GM21717 (cell line): ENCODE measurements at regions not wholly inside any gene's neighbourhood (a gene's known extent, or its start where the extent isn't known, plus 50 kb on each side); places are given as distances from the start of the nearest gene placed in this dataset.
A peak's percentile ranks its signal among the peaks of the same experiment; 100 is the strongest.
"Not testable (repeated sequence)": the region's sequence is repeated elsewhere in the genome, so short reads cannot be mapped to it uniquely, and the experiment has no call there.

Experiments used
- ATAC-seq: cut with Tn5 transposase; IDR thresholded peaks from one replicate; pipeline ENCODE4 v1.9.1; 2021; ENCODE audit warnings: mild to moderate bottlenecking, moderate library complexity; ENCODE audit not compliant: unreplicated experiment

DNA sequence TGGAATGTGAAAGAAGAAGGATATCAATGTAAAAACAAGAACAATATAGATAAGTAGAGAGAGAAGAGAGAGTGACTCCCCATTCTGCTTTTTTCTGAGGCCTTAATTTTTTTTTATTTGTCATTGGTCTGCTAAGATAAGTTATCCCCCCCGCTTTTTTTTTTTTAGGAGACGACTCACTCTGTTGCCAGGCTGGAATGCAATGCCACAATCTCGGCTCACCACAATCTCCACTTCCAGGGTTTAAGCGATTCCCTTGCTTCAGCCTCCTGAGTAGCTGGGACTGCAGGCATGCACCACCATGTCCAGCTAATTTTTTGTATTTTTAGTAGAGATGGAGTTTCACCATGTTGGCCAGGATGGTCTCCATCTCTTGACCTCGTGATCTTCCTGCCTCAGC lies 677.0 kb downstream of the MAFB start:
- not testable (repeated sequence) for ATAC-seq

DNA sequence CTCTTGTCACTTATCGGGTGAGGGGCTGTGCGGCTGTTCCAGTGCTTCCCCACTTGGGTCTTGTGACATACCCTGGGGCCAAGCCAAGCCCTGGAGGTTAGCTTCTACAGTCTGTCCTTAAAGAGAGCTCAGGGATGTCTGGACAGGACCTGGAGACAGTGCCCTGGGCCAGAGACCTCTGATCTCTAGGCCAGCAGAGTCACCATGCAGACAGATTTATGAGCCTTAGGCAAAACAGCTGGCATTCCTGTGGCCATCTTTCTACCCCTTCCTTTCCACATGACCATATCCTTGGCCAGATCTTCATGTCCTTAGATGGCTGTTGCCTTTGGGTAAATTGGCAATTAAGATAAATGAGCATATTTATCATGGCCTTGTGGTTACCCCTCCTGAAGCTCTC lies 678.6 kb downstream of the MAFB start:
- no peak for ATAC-seq

DNA sequence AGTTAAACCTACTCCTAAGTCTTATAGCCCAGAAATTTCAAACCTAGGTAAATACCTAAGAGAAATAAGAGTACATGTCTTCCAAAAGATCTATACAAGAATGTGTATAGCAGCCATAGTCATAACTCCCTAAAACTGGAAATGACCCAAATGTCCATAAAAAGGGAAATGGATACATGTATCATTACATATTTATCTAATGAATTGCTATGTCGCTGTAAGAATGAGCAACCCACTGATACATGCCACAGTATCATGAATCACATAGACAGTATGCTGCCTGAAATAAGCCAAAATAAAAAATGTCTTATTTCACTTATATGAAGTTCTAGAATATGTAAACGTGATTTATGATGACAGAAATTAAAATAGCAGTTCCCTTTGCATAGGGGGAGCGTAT lies 679.5 kb downstream of the MAFB start:
- ATAC-seq, result no peak

DNA sequence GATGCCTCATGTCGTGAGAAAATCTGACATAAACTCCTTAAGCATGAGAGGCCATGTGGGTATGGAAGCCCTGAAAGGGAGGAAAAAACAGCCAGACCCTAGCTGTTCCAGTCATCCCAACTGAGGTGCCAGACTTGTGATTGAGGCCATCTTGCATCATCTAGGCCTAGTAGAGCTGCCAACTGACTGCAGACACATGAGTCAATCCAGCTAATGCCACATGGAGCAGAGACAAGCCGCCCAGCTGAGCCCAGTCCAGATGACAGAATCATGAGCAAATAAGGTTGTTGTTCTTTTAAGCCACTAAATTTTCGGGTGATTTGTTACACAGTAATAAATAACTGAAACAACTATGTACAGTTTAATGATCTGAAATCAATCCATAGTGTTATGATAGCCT lies 680.9 kb downstream of the MAFB start:
- ATAC-seq, result no peak

DNA sequence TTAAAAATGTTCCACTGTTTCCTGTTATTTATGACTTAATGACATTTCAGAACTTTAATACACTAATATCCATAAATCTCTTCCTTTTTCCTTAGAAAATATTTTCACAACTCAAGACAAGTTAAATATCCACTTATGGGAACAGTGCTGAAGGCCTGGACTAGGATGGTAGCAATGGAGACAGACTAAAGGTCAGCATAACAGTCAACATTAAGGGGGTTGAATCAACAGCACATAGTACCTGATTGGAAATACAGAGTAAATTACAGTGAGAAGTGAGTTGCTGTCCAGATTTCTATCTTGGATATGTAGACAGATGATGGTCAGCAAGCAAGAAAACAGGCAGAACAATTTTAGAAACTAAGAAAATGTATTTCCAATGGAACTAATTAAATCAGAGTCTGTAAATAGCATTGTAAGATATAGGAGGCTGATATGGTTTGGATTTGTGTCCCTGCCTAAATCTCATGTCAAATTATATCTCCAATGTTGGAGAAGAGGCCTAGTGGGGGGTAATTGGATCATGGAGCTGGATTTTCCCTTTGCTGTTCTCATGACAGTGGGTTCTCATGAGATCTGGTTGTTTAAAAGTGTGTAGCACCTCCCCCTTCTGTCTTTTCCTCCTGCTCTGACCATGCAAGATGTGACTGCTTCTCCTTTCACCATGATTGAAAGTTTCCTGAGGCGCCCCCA lies 682.7 kb downstream of the MAFB start:
- ATAC-seq, result no peak

DNA sequence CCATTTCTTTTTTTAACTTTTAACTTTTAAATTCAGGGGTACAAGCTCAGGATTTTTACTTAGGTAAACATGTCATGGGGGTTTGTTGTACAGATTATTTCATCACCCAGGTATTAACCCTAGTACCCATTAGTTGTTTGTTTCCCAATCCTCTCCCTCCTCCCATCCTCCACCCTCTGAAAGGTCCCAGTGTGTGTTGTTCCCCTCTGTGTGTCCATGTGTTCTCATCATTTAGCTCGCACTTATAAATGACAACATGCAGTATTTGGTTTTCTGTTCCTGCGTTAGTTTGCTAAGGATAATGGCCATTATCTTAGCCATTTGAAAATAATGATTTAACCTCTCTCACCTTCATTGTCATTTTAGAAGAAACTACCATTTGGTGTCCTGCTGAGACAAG lies 684.9 kb downstream of the MAFB start:
- not testable (repeated sequence) for ATAC-seq

DNA sequence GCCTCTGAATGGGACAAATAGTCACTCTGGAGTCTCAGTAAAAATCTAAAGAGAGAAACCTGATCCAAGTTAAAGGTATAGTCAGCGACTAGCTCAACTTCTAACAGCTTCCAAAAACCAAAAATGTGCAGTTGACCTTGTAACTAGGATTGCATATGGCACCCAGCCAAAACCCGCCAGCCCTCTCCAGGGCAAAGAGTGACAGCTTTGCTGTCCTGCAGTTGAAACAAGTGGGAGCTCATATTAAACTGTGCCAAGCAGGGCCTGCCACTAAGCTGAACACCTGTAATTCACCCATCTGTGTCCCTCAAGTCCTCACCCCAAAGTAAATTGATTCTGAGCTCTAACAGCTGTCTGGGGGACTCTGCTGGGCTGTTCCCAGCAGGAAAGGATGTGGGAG lies 695.3 kb downstream of the MAFB start:
- ATAC-seq, result no peak

DNA sequence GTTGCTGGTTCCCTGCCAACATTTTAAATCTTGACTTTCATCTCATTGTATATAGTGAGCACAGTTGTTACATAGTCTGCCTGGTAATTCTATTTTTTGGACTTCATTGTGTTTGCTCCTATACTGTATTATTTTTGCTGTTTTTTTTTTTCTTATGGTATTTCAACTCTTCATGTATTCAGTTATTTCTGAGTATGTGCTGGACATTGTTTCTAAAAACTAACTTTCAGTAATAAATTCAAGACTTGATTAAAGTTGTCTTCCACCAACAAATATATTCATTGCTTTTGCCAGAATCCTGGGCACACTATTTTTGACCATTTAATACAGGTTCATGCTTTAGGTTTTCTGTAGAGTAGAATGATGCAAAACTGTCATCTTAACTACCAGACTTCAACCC lies 698.3 kb downstream of the MAFB start:
- ATAC-seq, result no peak

DNA sequence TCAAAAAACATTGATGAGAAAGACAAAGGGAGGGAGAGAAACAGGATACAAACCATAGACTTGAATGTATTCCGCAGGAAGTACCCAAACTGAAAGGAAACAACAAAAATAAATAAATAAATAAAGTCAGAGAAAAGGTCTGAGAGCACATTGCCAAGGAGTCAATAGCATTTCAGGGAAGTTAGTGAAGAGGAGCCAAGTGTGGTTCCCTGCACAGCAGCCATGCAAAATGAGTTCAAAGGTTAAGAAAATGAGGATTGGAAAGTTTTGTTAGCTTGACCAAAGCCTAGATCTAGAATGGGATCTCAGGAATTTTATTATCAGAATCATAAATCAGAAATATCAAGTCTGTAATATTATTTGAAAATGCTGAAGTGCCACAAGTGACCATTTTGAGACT lies 700.0 kb downstream of the MAFB start:
- ATAC-seq, result no peak

DNA sequence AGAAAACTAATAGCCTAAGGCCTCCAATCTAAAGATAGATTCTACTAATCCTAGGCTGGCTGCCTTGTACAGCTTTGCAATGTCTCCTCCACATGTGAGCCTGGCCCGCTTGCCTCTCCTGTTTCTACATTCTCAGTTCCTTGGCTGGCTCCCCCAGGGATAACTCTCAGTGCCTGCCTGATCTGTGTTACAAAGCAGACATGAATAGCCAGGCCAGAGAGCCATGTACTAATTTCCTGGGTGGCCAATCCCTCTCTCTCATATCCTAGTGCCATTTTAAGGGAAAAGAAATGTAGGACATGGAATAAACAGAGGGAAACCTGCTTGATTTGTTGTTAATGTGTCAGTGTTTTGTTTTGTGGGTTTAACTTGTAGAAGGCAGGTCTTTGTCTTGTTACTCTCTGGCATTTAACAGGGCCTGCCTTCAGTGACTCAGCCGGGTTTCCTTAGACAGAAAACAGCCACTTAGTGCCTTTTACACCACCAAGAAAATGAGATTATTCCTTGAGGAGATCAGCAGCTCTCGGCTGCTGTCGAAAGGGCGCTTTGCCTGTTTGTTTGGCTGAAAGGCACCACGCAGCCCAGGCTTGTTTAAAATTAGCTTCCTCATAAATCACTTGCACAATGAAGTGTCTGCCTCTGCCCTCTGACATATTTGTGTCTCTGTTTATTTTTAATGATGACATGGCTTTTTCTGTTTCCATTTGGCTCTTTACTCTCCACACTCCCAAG lies 702.7 kb downstream of the MAFB start:
- ATAC-seq, result no peak

DNA sequence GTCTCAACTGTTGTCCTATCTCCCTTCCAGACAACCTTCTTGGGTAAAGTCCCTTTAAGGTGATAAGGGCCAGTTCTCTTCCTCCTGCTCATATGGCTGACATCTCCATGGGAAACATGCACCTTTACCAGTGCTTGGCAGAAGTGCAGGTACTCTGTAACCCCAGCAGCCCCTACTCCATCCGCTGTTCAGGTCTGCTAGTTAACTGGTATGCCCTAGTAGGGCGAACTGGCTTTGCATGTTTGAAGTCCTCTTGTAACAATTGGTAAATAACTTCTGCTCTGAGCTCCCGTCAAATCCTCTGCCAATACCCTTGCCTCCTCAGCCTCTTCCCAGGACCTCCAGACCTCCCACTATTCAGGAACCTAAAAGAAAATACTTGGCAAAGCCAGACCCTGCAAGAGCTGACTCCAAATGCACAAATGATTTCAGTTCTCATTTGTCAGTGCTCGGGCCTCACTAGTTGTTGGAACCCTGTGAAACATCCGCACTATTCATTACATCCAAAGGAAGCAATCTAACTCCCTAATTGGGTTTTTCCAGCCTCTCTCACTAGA lies 703.7 kb downstream of the MAFB start:
- no peak for ATAC-seq

DNA sequence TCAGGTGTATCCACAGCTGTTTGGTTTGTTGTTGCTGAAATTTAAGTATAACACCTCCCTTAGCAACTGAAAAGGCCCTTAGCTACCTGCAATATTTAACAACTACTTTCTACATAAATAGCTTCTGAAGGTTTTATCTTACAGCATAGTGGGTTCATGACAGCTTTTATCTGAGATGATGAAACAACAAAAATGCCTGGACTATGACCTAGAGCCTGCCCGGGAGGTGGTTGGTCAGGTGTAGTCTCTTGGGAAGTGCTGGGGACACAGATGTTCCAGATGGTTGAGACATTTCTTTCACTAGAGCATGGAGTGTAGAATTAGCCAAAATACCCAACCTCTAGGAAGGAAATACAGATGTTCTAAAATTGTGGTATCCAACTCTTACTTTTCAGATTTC lies 705.4 kb downstream of the MAFB start:
- no peak for ATAC-seq

DNA sequence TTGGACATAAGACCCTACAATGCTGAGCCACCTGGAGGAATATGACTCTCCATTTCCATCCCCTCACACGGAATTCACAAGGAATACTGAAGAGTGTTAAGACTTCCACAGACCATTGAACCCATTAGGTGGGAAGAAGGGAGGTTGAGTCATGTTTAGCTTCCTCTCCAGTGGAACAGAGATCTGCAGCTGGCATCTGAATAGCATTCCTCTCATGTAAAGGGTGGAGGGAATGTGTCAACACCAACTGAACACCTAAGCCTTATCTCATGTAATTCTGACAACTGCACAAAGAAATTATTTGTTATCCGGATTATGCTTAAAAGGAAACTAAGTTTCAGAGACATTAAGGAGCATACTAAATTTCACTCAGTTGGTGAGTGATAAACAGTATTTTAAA lies 705.9 kb downstream of the MAFB start:
- ATAC-seq, result no peak

DNA sequence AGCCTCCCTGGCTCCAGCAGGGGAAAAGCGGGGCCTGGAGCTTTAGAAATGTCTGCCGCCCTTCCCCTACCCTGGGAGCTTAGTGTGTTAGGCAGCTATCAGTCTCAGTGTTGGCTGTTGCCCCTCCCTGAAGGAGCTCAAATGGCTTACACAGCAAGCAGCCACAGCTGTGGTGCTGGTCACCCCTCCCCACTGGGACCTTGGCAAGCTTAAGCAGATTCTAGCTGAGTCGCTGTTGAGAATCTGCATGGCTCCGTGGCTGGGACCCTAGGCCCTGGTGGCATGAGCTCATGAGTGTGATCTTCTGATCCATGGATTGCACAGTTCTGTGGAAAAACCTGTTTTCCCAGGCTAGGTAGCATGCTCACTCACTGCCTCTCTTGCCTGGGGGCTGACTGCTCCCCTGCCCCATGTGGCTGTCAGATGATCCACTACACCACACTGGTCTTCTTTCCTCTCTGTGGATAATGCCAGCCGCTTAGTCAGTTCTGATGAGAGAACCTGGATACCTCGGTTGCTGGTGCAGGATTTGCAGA lies 714.0 kb downstream of the MAFB start:
- ATAC-seq, result no peak

DNA sequence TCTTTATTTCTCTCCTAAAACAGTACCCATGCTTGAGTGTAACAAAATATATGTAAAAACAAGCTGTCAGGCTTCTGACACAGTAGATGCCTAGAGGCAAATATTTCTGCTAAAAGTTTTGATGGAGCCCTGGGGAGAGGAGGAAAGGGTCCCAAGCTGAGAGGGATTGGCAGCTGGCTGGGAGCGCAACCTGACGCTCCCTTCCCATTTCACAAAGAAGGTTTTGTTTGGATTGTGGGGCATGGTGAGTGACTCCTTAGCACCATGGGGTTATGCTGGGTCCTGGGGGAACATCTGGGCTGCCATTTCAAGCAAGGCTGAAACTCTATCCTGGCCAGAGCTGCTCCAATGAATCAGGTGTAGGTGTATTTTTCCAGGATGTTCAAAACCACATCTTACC lies 720.5 kb downstream of the MAFB start:
- ATAC-seq, result no peak

DNA sequence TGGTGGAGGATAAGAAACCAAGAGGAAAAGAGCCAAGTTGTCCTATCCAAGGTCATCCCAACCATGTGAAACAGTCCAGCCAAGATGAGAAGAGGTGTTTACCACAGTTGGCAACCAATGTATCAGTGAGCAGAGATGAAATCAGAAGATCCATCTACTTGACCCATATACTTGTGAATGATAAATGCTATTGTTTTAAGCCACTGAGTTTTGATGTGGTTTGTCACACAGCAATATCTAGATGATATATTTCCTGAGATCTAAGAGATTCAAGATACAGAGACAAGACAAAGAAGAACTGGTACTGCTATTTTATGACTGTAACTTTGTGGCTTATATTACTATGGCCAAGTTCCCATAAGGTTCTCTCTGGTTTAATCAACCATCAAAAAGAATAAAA lies 721.2 kb downstream of the MAFB start:
- ATAC-seq, result no peak

DNA sequence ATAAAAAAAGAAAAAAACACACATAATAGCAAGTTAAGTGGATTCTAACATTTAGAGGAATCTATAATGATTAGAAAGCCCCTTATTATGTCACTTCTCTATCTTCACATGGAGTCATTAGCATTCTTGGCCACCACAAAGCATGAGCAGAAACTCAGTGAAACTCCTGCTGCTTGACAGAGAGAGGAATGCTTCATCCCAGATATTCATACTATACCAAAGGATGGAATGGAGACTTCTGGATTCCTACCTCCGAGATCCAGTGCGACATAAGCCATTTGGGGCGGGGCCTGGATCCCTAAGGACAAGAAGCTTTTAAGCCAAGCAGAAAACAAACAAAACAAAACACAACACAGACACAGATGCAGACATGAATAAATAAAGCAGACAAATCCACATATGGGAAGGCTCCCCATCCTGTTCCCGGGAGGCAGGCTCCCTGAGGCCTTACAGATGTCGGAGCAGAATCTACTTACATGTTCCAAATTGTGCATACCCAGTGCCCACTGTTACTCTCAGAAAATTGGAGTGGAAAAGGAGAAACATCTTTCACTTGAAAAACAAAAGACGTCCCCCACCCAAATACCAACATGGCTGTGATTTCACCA lies 727.3 kb downstream of the MAFB start:
- no peak for ATAC-seq

DNA sequence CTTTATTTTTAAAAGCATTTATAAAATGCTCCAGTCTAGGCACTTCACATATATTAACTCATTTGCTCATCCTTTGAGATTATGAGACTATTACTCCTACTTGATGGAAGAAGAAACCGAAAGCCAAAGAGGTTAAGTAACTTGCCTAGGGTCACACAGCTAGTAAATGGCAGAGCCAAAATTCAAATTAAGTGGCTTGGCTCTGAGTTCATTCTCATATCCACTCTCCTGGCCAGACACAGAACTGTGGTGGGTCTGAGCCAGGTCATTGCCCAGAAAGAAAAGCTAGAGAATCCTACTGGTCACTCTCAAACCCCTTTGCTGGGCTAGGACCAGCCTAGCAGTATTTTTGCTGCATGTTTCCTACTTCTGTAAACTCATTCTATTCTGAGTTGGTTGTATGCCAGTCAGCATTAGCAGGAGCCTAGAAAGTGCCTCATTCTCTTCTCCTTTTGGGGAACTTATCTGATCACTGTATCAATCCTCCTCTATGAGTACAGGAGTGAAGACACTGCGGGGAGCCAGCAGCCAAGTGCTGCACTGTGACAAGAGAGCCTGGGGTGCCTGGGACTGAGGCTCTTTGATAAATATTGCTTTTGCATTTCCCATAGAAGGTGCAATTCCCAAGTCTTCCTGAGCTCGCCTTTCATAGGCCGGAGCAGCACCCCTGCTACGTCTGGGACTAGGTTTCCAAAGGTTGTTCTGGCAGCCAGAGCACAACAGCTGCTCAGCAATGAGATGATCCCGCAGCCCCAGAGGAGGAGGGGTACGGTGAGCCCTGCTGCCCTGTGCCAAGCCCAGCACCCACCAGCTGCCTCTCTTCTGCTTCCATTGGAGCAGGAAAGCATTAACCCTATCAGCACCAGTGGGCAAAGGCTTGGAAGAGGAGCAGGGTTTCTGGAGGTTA lies 728.3 kb downstream of the MAFB start:
- ATAC-seq, result peak; percentile 66

DNA sequence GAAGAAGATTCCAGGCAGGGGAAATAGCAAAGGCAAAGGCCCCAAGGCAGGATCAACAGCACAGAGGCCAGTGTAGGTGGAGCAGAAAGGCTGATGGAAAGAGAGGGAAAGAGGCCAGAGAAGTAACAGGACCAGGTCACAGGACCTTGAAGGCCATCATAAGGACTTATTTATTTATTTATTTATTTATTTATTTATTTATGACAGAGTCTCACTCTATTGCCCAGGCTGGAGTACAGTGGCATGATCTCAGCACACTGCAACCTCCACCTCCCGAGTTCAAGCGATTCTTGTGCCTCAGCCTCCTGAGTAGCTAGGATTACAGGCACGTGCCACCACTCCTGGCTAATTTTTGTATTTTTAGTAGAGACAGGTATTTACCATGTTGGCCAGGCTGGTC lies 731.1 kb downstream of the MAFB start:
- ATAC-seq, result not testable (repeated sequence)

DNA sequence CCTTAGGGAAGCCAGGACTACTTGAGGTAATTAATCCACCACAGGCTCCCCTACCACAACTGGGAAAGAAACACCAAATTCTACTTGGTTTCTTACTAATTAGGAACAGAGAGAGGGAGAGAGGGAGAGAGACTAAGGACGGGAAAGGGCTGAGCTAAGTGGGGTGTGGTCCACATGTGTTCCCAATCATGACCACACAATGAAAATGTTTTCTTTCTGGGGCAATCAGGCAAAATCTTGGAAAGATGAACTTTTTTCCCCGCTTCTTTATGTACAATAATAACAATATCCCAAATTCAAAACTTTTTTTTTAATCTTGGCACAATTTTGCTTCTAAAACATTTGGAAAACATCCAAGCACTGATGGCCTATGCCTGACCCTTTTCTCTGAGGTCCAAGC lies 734.4 kb downstream of the MAFB start:
- no peak for ATAC-seq

DNA sequence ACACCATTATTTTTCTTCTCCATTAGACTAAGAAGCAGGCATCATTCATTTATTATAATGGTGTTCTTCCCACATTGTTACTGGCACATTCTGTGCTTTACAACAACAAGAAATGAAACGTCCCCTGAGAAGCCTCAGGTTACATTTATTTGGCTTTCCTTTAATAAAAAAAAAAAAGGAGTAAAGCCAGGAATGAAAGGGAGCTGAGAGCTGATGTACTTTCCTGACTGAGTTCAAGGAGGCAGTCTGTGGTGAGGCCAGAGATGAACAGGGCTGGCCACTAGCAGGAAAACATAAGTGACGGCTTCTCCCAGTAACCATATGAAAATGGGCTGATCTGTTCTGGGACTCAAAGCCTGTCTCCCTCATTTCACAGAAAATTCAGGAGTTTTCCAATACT lies 742.1 kb downstream of the MAFB start:
- no peak for ATAC-seq
